GM23338 (cell line): ENCODE measurements at regions not wholly inside any gene's neighbourhood (a gene's known extent, or its start where the extent isn't known, plus 50 kb on each side); places are given as distances from the start of the nearest gene placed in this dataset.

Experiments
- ATAC-seq: fragments of 200-7000 bp; cut with Tn5 transposase; 3 replicates; pipeline ENCODE4 v1.9.1; 2020
- DNase-seq: peaks from one replicate; pipeline ENCODE4 v3.0.0-alpha.2; 2015; ENCODE audit warnings: low spot score
- H2AFZ ChIP-seq: fragments of 200-600 bp; sonication (generic); 2 replicates; pipeline ENCODE4 v1.8.0; 2016; ENCODE audit warnings: antibody characterized with exemption, mild to moderate bottlenecking, moderate library complexity
- H3F3A ChIP-seq: fragments of 200-600 bp; sonication (generic); replicated peaks from 2 replicates; pipeline ENCODE4 v1.8.0; 2017; ENCODE audit warnings: antibody characterized with exemption, mixed run types, low read depth
- H3K27ac ChIP-seq: fragments of 200-600 bp; sonication (generic); 2 replicates; pipeline ENCODE4 v1.6.1; 2016; ENCODE audit warnings: low read depth
- H3K27me3 ChIP-seq: fragments of 200-600 bp; sonication (generic); 2 replicates; pipeline ENCODE4 v1.8.0; 2016; ENCODE audit warnings: mild to moderate bottlenecking, mixed run types, moderate library complexity; ENCODE audit not compliant: insufficient read depth
- H3K36me3 ChIP-seq: fragments of 200-600 bp; sonication (generic); 2 replicates; pipeline ENCODE4 v1.8.0; 2016; ENCODE audit warnings: mild to moderate bottlenecking; ENCODE audit not compliant: insufficient read depth
- H3K4me1 ChIP-seq: fragments of 200-600 bp; sonication (generic); 2 replicates; pipeline ENCODE4 v1.8.0; 2016; ENCODE audit warnings: mild to moderate bottlenecking, moderate library complexity; ENCODE audit not compliant: insufficient read depth
- H3K4me2 ChIP-seq: fragments of 200-600 bp; sonication (generic); 2 replicates; pipeline ENCODE4 v1.7.1; 2017; ENCODE audit warnings: mixed run types
- H3K4me3 ChIP-seq: fragments of 200-600 bp; sonication (generic); 2 replicates; pipeline ENCODE4 v1.6.1; 2016; ENCODE audit warnings: mixed run types
- H3K79me2 ChIP-seq: fragments of 200-600 bp; sonication (generic); replicated peaks from 2 replicates; pipeline ENCODE4 v1.8.0; 2017; ENCODE audit warnings: mild to moderate bottlenecking; ENCODE audit not compliant: insufficient read depth
- H3K9me2 ChIP-seq: fragments of 200-600 bp; sonication (generic); 2 replicates; pipeline ENCODE4 v1.8.0; 2017; ENCODE audit not compliant: insufficient read depth
- H4K20me1 ChIP-seq: fragments of 200-600 bp; sonication (generic); replicated peaks from 2 replicates; pipeline ENCODE4 v1.8.0; 2017; ENCODE audit warnings: mild to moderate bottlenecking; ENCODE audit not compliant: insufficient read depth
- H3K27ac Mint-ChIP-seq: 2 replicates; pipeline ENCODE4 v1.8.0; 2020; ENCODE audit warnings: inconsistent platforms, mild to moderate bottlenecking, moderate library complexity, mixed read lengths
- H3K27me3 Mint-ChIP-seq: 3 replicates; pipeline ENCODE4 v1.8.0; 2022; ENCODE audit warnings: low read depth, mild to moderate bottlenecking, moderate library complexity, mixed read lengths, inconsistent platforms; ENCODE audit not compliant: insufficient read depth, poor library complexity
- H3K36me3 Mint-ChIP-seq: 3 replicates; pipeline ENCODE4 v1.8.0; 2021; ENCODE audit warnings: low read depth, mild to moderate bottlenecking, inconsistent platforms, moderate library complexity, mixed read lengths
- H3K4me1 Mint-ChIP-seq: 3 replicates; pipeline ENCODE4 v1.8.0; 2020; ENCODE audit warnings: mild to moderate bottlenecking, inconsistent platforms, mixed read lengths
- H3K4me3 Mint-ChIP-seq: 3 replicates; pipeline ENCODE4 v1.8.0; 2021; ENCODE audit warnings: moderate library complexity, mild to moderate bottlenecking, inconsistent platforms, mixed read lengths
- H3K9me3 Mint-ChIP-seq: 3 replicates; pipeline ENCODE4 v1.8.0; 2020; ENCODE audit warnings: moderate library complexity, mild to moderate bottlenecking, inconsistent platforms, mixed read lengths
- CREB1 ChIP-seq: fragments of 250-450 bp; sonication (Bioruptor Pico); IDR thresholded peaks from 2 replicates; pipeline ENCODE4 v1.5.0; 2020; ENCODE audit warnings: low read depth, mild to moderate bottlenecking, moderate library complexity
- EZH2phosphoT487 ChIP-seq: fragments of 200-600 bp; sonication (generic); IDR thresholded peaks from one replicate; pipeline ENCODE4 v1.8.1; 2018; ENCODE audit warnings: antibody characterized with exemption; ENCODE audit not compliant: unreplicated experiment
- JUNB ChIP-seq: IDR thresholded peaks from one replicate; pipeline ENCODE4 v1.6.1; 2016; ENCODE audit warnings: antibody characterized with exemption; ENCODE audit not compliant: unreplicated experiment
- NANOG ChIP-seq: IDR thresholded peaks from 2 replicates; pipeline ENCODE4 v1.6.1; 2016; ENCODE audit warnings: antibody characterized with exemption, borderline replicate concordance
- POLR2AphosphoS5 ChIP-seq: IDR thresholded peaks from 2 replicates; pipeline ENCODE4 v1.6.1; 2016; ENCODE audit warnings: antibody characterized with exemption, low read depth
- STAT1 ChIP-seq: IDR thresholded peaks from one replicate; pipeline ENCODE4 v1.6.1; 2016; ENCODE audit warnings: antibody characterized with exemption; ENCODE audit not compliant: unreplicated experiment
- TF ChIP-seq, protein P1 (sequence below): fragments of 250-450 bp; sonication (Bioruptor Pico); IDR thresholded peaks from 2 replicates; pipeline ENCODE4 v1.5.0; 2020; ENCODE audit warnings: mild to moderate bottlenecking, moderate library complexity
- TF ChIP-seq, protein P2 (sequence below): IDR thresholded peaks from 2 replicates; pipeline ENCODE4 v1.6.1; 2016; ENCODE audit warnings: antibody characterized with exemption
- TF ChIP-seq, protein P3 (sequence below): IDR thresholded peaks from one replicate; pipeline ENCODE4 v1.6.1; 2018; ENCODE audit warnings: antibody characterized with exemption; ENCODE audit not compliant: unreplicated experiment
- TF ChIP-seq, protein P4 (sequence below), 2 experiments: fragments of 200-600 bp in 1 of 2; sonication (generic) in 1 of 2; conservative IDR thresholded peaks; 2 replicates each; pipeline versions ENCODE4 v1.5.1 to v1.6.1; 2016 to 2017; ENCODE audit warnings: antibody characterized with exemption in 2 of 2, low read depth in 2 of 2, mild to moderate bottlenecking in 2 of 2, moderate library complexity in 1 of 2

DNA sequence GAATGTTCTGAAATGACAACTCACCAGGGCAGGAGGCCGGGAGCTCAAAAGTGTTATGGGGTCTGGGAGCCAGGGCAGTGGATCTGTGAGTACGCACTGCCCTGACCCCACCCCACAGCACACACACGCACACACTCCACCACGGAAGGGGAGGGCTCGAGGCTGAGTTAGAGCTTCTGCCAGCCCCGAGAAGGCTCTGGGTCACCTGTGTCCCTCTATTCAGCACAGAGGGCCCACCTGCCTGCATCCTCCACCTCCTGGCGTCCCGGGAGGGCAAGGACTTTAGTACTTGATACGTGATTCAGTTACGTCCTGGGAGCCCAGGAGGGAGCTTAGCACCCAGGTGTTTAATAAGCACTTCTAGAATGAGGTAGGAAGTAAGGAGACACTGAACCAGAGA is 190.0 kb upstream of the GPR12 start (continued):
- TF ChIP-seq, protein P1, sequence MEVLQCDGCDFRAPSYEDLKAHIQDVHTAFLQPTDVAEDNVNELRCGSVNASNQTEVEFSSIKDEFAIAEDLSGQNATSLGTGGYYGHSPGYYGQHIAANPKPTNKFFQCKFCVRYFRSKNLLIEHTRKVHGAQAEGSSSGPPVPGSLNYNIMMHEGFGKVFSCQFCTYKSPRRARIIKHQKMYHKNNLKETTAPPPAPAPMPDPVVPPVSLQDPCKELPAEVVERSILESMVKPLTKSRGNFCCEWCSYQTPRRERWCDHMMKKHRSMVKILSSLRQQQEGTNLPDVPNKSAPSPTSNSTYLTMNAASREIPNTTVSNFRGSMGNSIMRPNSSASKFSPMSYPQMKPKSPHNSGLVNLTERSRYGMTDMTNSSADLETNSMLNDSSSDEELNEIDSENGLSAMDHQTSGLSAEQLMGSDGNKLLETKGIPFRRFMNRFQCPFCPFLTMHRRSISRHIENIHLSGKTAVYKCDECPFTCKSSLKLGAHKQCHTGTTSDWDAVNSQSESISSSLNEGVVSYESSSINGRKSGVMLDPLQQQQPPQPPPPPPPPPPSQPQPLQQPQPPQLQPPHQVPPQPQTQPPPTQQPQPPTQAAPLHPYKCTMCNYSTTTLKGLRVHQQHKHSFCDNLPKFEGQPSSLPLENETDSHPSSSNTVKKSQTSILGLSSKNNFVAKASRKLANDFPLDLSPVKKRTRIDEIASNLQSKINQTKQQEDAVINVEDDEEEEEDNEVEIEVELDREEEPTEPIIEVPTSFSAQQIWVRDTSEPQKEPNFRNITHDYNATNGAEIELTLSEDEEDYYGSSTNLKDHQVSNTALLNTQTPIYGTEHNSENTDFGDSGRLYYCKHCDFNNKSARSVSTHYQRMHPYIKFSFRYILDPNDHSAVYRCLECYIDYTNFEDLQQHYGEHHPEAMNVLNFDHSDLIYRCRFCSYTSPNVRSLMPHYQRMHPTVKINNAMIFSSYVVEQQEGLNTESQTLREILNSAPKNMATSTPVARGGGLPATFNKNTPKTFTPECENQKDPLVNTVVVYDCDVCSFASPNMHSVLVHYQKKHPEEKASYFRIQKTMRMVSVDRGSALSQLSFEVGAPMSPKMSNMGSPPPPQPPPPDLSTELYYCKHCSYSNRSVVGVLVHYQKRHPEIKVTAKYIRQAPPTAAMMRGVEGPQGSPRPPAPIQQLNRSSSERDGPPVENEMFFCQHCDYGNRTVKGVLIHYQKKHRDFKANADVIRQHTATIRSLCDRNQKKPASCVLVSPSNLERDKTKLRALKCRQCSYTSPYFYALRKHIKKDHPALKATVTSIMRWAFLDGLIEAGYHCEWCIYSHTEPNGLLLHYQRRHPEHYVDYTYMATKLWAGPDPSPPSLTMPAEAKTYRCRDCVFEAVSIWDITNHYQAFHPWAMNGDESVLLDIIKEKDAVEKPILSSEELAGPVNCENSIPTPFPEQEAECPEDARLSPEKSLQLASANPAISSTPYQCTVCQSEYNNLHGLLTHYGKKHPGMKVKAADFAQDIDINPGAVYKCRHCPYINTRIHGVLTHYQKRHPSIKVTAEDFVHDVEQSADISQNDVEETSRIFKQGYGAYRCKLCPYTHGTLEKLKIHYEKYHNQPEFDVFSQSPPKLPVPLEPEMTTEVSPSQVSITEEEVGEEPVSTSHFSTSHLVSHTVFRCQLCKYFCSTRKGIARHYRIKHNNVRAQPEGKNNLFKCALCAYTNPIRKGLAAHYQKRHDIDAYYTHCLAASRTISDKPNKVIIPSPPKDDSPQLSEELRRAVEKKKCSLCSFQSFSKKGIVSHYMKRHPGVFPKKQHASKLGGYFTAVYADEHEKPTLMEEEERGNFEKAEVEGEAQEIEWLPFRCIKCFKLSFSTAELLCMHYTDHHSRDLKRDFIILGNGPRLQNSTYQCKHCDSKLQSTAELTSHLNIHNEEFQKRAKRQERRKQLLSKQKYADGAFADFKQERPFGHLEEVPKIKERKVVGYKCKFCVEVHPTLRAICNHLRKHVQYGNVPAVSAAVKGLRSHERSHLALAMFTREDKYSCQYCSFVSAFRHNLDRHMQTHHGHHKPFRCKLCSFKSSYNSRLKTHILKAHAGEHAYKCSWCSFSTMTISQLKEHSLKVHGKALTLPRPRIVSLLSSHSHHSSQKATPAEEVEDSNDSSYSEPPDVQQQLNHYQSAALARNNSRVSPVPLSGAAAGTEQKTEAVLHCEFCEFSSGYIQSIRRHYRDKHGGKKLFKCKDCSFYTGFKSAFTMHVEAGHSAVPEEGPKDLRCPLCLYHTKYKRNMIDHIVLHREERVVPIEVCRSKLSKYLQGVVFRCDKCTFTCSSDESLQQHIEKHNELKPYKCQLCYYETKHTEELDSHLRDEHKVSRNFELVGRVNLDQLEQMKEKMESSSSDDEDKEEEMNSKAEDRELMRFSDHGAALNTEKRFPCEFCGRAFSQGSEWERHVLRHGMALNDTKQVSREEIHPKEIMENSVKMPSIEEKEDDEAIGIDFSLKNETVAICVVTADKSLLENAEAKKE (CRISPR knock-in tag), result no peak
- no peak for TF ChIP-seq NANOG
- TF ChIP-seq, protein P2, sequence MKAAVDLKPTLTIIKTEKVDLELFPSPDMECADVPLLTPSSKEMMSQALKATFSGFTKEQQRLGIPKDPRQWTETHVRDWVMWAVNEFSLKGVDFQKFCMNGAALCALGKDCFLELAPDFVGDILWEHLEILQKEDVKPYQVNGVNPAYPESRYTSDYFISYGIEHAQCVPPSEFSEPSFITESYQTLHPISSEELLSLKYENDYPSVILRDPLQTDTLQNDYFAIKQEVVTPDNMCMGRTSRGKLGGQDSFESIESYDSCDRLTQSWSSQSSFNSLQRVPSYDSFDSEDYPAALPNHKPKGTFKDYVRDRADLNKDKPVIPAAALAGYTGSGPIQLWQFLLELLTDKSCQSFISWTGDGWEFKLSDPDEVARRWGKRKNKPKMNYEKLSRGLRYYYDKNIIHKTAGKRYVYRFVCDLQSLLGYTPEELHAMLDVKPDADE, result no peak

DNA sequence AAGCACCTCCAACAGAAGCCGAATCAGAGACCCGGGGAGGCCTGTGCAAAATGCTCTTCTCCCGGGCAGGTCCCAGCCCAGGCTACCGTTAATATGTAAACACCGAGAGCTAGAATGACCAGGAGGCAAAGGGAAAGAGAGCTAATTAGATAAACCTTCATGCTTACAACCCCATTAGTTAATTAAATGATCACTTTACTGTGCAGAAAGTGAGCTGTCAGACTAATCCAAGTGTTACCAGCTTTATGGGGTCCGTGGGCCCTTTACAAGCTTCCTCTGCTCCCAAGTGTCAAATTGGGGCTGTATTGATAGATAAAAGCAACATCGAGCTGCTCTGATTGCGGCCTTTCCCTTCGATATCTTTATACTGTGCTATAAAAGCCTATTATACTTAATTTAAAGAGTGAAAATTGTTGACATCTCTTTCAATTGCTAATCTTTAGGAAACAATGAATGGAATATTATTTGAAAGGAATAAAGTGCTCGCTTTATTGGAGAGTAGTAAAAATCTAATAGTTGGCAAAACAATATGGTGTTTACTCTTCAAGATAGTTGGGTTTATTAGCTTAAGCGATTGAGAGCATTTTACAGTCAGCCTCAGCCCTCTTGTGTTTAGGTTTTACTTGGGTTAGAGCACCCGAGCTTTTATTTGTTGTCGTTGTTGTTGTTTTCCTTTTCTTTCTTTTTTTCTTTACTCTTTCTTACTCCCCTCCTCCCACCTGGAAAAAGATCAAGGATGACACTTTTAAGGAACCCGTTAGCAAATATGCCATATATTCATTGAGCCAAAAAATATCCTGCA is 189.3 kb upstream of the GPR12 start:
- H3K4me1 Mint-ChIP-seq, result no peaks in the 10 kb centered on the region
- H3K9me3 Mint-ChIP-seq, result no peaks in the 10 kb centered on the region
- Histone ChIP-seq H3K27me3 (no peaks in the 10 kb centered on the region), H3K79me2 (no peaks in the 10 kb centered on the region), H3K4me3 (no peak overlapping the region), H3K27ac (no peak overlapping the region), H2AFZ (no peak overlapping the region), H3F3A (no peaks in the 10 kb centered on the region), H3K4me1 (no peaks in the 10 kb centered on the region), H3K4me2 (no peak overlapping the region), H4K20me1 (no peaks in the 10 kb centered on the region; the same call in 1 of the 2 replicates), H3K36me3 (no peaks in the 10 kb centered on the region), H3K9me2 (no peaks in the 10 kb centered on the region)
- H3K27ac Mint-ChIP-seq, result no peak overlapping the region
- no peaks in the 10 kb centered on the region for H3K27me3 Mint-ChIP-seq
- no peak overlapping the region for H3K4me3 Mint-ChIP-seq
- ATAC-seq (no peak), DNase-seq (no peak)
- no peaks in the 10 kb centered on the region for H3K36me3 Mint-ChIP-seq
- TF ChIP-seq NANOG (no peak), POLR2AphosphoS5 (no peak), CREB1 (CRISPR knock-in tag) (no peak), STAT1 (no peak), EZH2phosphoT487 (no peak), JUNB (no peak)
- TF ChIP-seq, protein P3, sequence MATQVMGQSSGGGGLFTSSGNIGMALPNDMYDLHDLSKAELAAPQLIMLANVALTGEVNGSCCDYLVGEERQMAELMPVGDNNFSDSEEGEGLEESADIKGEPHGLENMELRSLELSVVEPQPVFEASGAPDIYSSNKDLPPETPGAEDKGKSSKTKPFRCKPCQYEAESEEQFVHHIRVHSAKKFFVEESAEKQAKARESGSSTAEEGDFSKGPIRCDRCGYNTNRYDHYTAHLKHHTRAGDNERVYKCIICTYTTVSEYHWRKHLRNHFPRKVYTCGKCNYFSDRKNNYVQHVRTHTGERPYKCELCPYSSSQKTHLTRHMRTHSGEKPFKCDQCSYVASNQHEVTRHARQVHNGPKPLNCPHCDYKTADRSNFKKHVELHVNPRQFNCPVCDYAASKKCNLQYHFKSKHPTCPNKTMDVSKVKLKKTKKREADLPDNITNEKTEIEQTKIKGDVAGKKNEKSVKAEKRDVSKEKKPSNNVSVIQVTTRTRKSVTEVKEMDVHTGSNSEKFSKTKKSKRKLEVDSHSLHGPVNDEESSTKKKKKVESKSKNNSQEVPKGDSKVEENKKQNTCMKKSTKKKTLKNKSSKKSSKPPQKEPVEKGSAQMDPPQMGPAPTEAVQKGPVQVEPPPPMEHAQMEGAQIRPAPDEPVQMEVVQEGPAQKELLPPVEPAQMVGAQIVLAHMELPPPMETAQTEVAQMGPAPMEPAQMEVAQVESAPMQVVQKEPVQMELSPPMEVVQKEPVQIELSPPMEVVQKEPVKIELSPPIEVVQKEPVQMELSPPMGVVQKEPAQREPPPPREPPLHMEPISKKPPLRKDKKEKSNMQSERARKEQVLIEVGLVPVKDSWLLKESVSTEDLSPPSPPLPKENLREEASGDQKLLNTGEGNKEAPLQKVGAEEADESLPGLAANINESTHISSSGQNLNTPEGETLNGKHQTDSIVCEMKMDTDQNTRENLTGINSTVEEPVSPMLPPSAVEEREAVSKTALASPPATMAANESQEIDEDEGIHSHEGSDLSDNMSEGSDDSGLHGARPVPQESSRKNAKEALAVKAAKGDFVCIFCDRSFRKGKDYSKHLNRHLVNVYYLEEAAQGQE, result no peak
- TF ChIP-seq, protein P2, result no peak
- TF ChIP-seq, protein P4, sequence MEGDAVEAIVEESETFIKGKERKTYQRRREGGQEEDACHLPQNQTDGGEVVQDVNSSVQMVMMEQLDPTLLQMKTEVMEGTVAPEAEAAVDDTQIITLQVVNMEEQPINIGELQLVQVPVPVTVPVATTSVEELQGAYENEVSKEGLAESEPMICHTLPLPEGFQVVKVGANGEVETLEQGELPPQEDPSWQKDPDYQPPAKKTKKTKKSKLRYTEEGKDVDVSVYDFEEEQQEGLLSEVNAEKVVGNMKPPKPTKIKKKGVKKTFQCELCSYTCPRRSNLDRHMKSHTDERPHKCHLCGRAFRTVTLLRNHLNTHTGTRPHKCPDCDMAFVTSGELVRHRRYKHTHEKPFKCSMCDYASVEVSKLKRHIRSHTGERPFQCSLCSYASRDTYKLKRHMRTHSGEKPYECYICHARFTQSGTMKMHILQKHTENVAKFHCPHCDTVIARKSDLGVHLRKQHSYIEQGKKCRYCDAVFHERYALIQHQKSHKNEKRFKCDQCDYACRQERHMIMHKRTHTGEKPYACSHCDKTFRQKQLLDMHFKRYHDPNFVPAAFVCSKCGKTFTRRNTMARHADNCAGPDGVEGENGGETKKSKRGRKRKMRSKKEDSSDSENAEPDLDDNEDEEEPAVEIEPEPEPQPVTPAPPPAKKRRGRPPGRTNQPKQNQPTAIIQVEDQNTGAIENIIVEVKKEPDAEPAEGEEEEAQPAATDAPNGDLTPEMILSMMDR (conservative IDR thresholded peaks at IDR 0.05; ENCODE audit: low read depth in 2 of 2), result no peak
